ENCODE measurements at regions not wholly inside any gene's neighbourhood (a gene's known extent, or its start where the extent isn't known, plus 50 kb on each side); places are given as distances from the start of the nearest gene placed in this dataset.

GRCh38 chr3:30984855-30985749, 90.6 kb upstream of the GADL1 start:
- TF ChIP-seq ZNF274 (IDR thresholded peaks at IDR 0.05; ENCODE audit: low read depth, low read length) = no peak
- no peak overlapping the region; the same call in 1 of the 2 replicates for H3K4me3 ChIP-seq (ENCODE audit: low read length)

GRCh38 chr3:30986551-30986950, 92.1 kb upstream of the GADL1 start:
- no peak for TF ChIP-seq ZNF274 (IDR thresholded peaks at IDR 0.05; ENCODE audit: low read depth, low read length)
- H3K4me3 ChIP-seq (ENCODE audit: low read length) = no peak overlapping the region

- H3K4me3 ChIP-seq (ENCODE audit: low read length) = no peak overlapping the region
- TF ChIP-seq ZNF274 (IDR thresholded peaks at IDR 0.05; ENCODE audit: low read depth, low read length) = no peak
Measured at GRCh38 chr3:30988769-30989168, 94.3 kb upstream of the GADL1 start.

- no peak overlapping the region for H3K4me3 ChIP-seq (ENCODE audit: low read length)
- no peak for TF ChIP-seq ZNF274 (IDR thresholded peaks at IDR 0.05; ENCODE audit: low read depth, low read length)
Measured at GRCh38 chr3:30989276-30990030, 95.0 kb upstream of the GADL1 start.

- no peak overlapping the region for H3K4me3 ChIP-seq (ENCODE audit: low read length)
- TF ChIP-seq ZNF274 (IDR thresholded peaks at IDR 0.05; ENCODE audit: low read depth, low read length) = no peak
Measured at GRCh38 chr3:30996467-30996866, 102.0 kb upstream of the GADL1 start.

GRCh38 chr3:31002730-31003129, 108.3 kb upstream of the GADL1 start:
- no peak for TF ChIP-seq ZNF274 (IDR thresholded peaks at IDR 0.05; ENCODE audit: low read depth, low read length)
- no peak overlapping the region for H3K4me3 ChIP-seq (ENCODE audit: low read length)

- no peak for TF ChIP-seq ZNF274 (IDR thresholded peaks at IDR 0.05; ENCODE audit: low read depth, low read length)
- H3K4me3 ChIP-seq (ENCODE audit: low read length) = no peak overlapping the region
Measured at GRCh38 chr3:31004025-31004678, 109.7 kb upstream of the GADL1 start.

- TF ChIP-seq ZNF274 (IDR thresholded peaks at IDR 0.05; ENCODE audit: low read depth, low read length) = no peak
- no peak overlapping the region for H3K4me3 ChIP-seq (ENCODE audit: low read length)
Measured at GRCh38 chr3:31008994-31009393, 114.5 kb upstream of the GADL1 start.

- no peak overlapping the region for H3K4me3 ChIP-seq (ENCODE audit: low read length)
- TF ChIP-seq ZNF274 (IDR thresholded peaks at IDR 0.05; ENCODE audit: low read depth, low read length) = no peak
Measured at GRCh38 chr3:31009881-31010280, 115.4 kb upstream of the GADL1 start.

- H3K4me3 ChIP-seq (ENCODE audit: low read length) = no peak overlapping the region
- no peak for TF ChIP-seq ZNF274 (IDR thresholded peaks at IDR 0.05; ENCODE audit: low read depth, low read length)
Measured at GRCh38 chr3:31010491-31010890, 116.0 kb upstream of the GADL1 start.

- H3K4me3 ChIP-seq (ENCODE audit: low read length) = no peak overlapping the region
- no peak for TF ChIP-seq ZNF274 (IDR thresholded peaks at IDR 0.05; ENCODE audit: low read depth, low read length)
Measured at GRCh38 chr3:31011380-31011779, 116.9 kb upstream of the GADL1 start.

- no peak for TF ChIP-seq ZNF274 (IDR thresholded peaks at IDR 0.05; ENCODE audit: low read depth, low read length)
- H3K4me3 ChIP-seq (ENCODE audit: low read length) = no peak overlapping the region
Measured at GRCh38 chr3:31013090-31013489, 118.6 kb upstream of the GADL1 start.

GRCh38 chr3:31013843-31014242, 119.4 kb upstream of the GADL1 start:
- TF ChIP-seq ZNF274 (IDR thresholded peaks at IDR 0.05; ENCODE audit: low read depth, low read length) = no peak
- no peak overlapping the region for H3K4me3 ChIP-seq (ENCODE audit: low read length)

- no peak overlapping the region for H3K4me3 ChIP-seq (ENCODE audit: low read length)
- no peak for TF ChIP-seq ZNF274 (IDR thresholded peaks at IDR 0.05; ENCODE audit: low read depth, low read length)
Measured at GRCh38 chr3:31014317-31015040, 120.0 kb upstream of the GADL1 start.
